GM12878 (cell line): ENCODE measurements at regions not wholly inside any gene's neighbourhood (a gene's known extent, or its start where the extent isn't known, plus 50 kb on each side); places are given as distances from the start of the nearest gene placed in this dataset.

ENCODE experiments used
- ATAC-seq: fragments of 200-7000 bp; cut with Tn5 transposase; 3 replicates; pipeline ENCODE4 v1.9.1; 2020; ENCODE audit warnings: mild to moderate bottlenecking, moderate library complexity
- BruUV-seq: library from RNA; stranded (reverse); fragments of 400-500 nt; replicated peaks from 2 replicates; lab custom pipeline; 2021; lab: Mats Ljungman, UMichigan
- CTCF ChIA-PET: fragments of 300-600 bp; sonication (Branson Sonifier 250); formaldehyde crosslinking; extraction: SDS; loops from one replicate; lab custom pipeline; 2021; ENCODE audit warnings: inconsistent platforms; lab: Yijun Ruan, JAX
- POLR2A ChIA-PET: fragments of 350-600 bp; formaldehyde crosslinking; extraction: SDS; loops from one replicate; lab custom pipeline; 2021; ENCODE audit warnings: inconsistent platforms; lab: Charles Lee
- RAD21 ChIA-PET: fragments of 300-600 bp; sonication (Branson Sonifier 250); formaldehyde crosslinking; loops from one replicate; lab custom pipeline; 2023; ENCODE audit warnings: antibody characterized with exemption; ENCODE audit not compliant: unreplicated experiment; lab: Charles Lee
- SMC1A ChIA-PET: fragments of 300-600 bp; sonication (Branson Sonifier 250); formaldehyde crosslinking; loops from one replicate; lab custom pipeline; 2023; ENCODE audit not compliant: unreplicated experiment, uncharacterized antibody; lab: Charles Lee
- DNase-seq: peaks from one replicate; pipeline ENCODE4 v3.0.0-alpha.2; 2011; ENCODE audit warnings: low read depth, low spot score
- FAIRE-seq: peaks from 3 replicates; lab custom pipeline; 2011; peaks lifted over from hg19 to GRCh38; lab: Jason Lieb, UNC
- H2AFZ ChIP-seq: 2 replicates; pipeline ENCODE4 v1.6.0; 2011; ENCODE audit warnings: low read depth, low read length, control low read depth; ENCODE audit not compliant: control insufficient read depth
- H3K27ac ChIP-seq: 2 replicates; pipeline ENCODE4 v1.5.1; 2011; ENCODE audit warnings: control low read depth; ENCODE audit not compliant: control insufficient read depth, insufficient read depth
- H3K27me3 ChIP-seq, 2 experiments: replicated peaks in 1 of 2; 2 replicates each; pipeline versions ENCODE4 v1.6.0 to v1.6.1; 2011; ENCODE audit warnings: low read length in 1 of 2; ENCODE audit not compliant: control insufficient read depth in 2 of 2, insufficient read depth in 2 of 2
- H3K36me3 ChIP-seq, 2 experiments: 2 replicates each; pipeline ENCODE4 v1.5.1; 2011; ENCODE audit warnings: low read length in 1 of 2; ENCODE audit not compliant: control insufficient read depth in 2 of 2, insufficient read depth in 2 of 2
- H3K4me1 ChIP-seq: 2 replicates; pipeline ENCODE4 v1.6.1; 2011; ENCODE audit warnings: mild to moderate bottlenecking, low read length, moderate library complexity, mixed read lengths; ENCODE audit not compliant: control insufficient read depth, insufficient read depth
- H3K4me2 ChIP-seq: 2 replicates; pipeline ENCODE4 v1.6.0; 2011; ENCODE audit warnings: control low read depth; ENCODE audit not compliant: control insufficient read depth, insufficient read depth
- H3K4me3 ChIP-seq: fragments of 200-600 bp; sonication (generic); 2 replicates; pipeline ENCODE4 v1.5.1; 2016
- H3K79me2 ChIP-seq: 2 replicates; pipeline ENCODE4 v1.6.0; 2011; ENCODE audit warnings: low read length; ENCODE audit not compliant: control insufficient read depth, insufficient read depth
- H3K9ac ChIP-seq: 2 replicates; pipeline ENCODE4 v1.8.0; 2011; ENCODE audit warnings: low read length, control low read depth, mixed read lengths; ENCODE audit not compliant: control insufficient read depth, insufficient read depth
- H3K9me3 ChIP-seq: replicated peaks from 3 replicates; pipeline ENCODE4 v1.5.1; 2011; ENCODE audit warnings: mild to moderate bottlenecking, low read length; ENCODE audit not compliant: control insufficient read depth, insufficient read depth
- H4K20me1 ChIP-seq: 2 replicates; pipeline ENCODE4 v1.6.0; 2011; ENCODE audit not compliant: control insufficient read depth, insufficient read depth
- BACH1 ChIP-seq: fragments of 450-650 bp; IDR thresholded peaks from 2 replicates; pipeline ENCODE4 v1.6.1; 2017; ENCODE audit warnings: mild to moderate bottlenecking, borderline replicate concordance
- E4F1 ChIP-seq: fragments of 450-650 bp; IDR thresholded peaks from 2 replicates; pipeline ENCODE4 v1.6.1; 2018; ENCODE audit warnings: borderline replicate concordance, mild to moderate bottlenecking; ENCODE audit not compliant: partially characterized antibody
- KAT2A ChIP-seq: conservative IDR thresholded peaks from 2 replicates; pipeline ENCODE4 v1.6.1; 2011; ENCODE audit warnings: low read depth, low read length; ENCODE audit not compliant: control insufficient read depth
- PAX8 ChIP-seq: fragments of 450-650 bp; IDR thresholded peaks from 2 replicates; pipeline ENCODE4 v1.6.1; 2017; ENCODE audit warnings: mild to moderate bottlenecking, moderate library complexity
- PRDM15 ChIP-seq: fragments of 450-650 bp; formaldehyde crosslinking; IDR thresholded peaks from 2 replicates; pipeline ENCODE4 v1.4.0; 2020; ENCODE audit warnings: mild to moderate bottlenecking, moderate library complexity
- RB1 ChIP-seq: fragments of 450-650 bp; formaldehyde crosslinking; IDR thresholded peaks from 2 replicates; pipeline ENCODE4 v1.6.1; 2017; ENCODE audit warnings: mild to moderate bottlenecking, borderline replicate concordance
- TBL1XR1 ChIP-seq: IDR thresholded peaks from 2 replicates; pipeline ENCODE4 v1.6.1; 2012; ENCODE audit warnings: low read depth, low read length, improper control_type of control experiment
- WGBS: methylation state at CpG from one replicate; pipeline ENCODE4 v1.1.6; 2016; ENCODE audit warnings: low lambda C conversion rate; ENCODE audit not compliant: insufficient replicate concordance, insufficient coverage; ENCODE audit errors: missing lambda C conversion rate; 5-methylcytosine and 5-hydroxymethylcytosine counted together
- in situ Hi-C: fragments of 300-500 bp; cut with MboI; formaldehyde crosslinking; loops from 9 replicates; pipeline ENCODE4 v1.14.3; 2018; ENCODE audit warnings: mixed read lengths
- intact Hi-C: fragments of 100-400 bp; cut with micrococcal nuclease; formaldehyde crosslinking; loops from one replicate; pipeline ENCODE4 v1.14.2; 2022; ENCODE audit not compliant: unreplicated experiment

- no peak for FAIRE-seq
- ATAC-seq: no peak
- H2AFZ ChIP-seq: no peak overlapping the region
- no peaks in the 10 kb centered on the region for H3K36me3 ChIP-seq
- TF ChIP-seq TBL1XR1: no peak
- no peak for TF ChIP-seq PAX8
- no peak for TF ChIP-seq E4F1
- no peak for TF ChIP-seq KAT2A
- TF ChIP-seq RB1: no peak
- TF ChIP-seq BACH1: no peak
- no peak for TF ChIP-seq PRDM15 (CRISPR knock-in tag)
- TF ChIP-seq, all 136 proteins: peak for 0
- intact Hi-C loops: loop anchor here (1.0 to 10.0 kb wide), 5 partner anchors 119 to 699 kb away; no protein-coding TSS in a partner anchor
- Histone ChIP-seq H4K20me1 (no peaks in the 10 kb centered on the region), H3K4me3 (no peak overlapping the region), H3K27ac (no peak overlapping the region), H3K9ac (no peak overlapping the region), H3K79me2 (no peaks in the 10 kb centered on the region), H3K4me1 (no peaks in the 10 kb centered on the region; the same call in 1 of the 2 replicates), H3K27me3 (no peaks in the 10 kb centered on the region), H3K9me3 (peaks cover 1% of the 10 kb centered on the region; the same call in 2 of the 3 replicates), H3K4me2 (no peak overlapping the region)
- in situ Hi-C loops: loop anchor here (5.0 kb wide), 1 partner anchor 656 kb away; no protein-coding TSS in a partner anchor
- ChIA-PET RAD21 (interaction anchor here (0.7 to 3.3 kb wide), 7 partner anchors 9 to 1546 kb away, joined by 3 to 12 read pairs (median 6); no protein-coding TSS in a partner anchor), POLR2A (no interaction called here), SMC1A (interaction anchor here (1.0 to 3.9 kb wide), 4 partner anchors 59 to 667 kb away, joined by 4 to 20 read pairs (median 8); no protein-coding TSS in a partner anchor), CTCF (interaction anchor here (0.8 to 3.5 kb wide), 9 partner anchors 11 to 670 kb away, joined by 3 to 38 read pairs (median 4); no protein-coding TSS in a partner anchor)
- no TSS peak for BruUV-seq
- WGBS: 80% methylated on average over 2 of the region's 2 CpGs
- DNase-seq: no peak
Measured at GRCh38 chr6:134823710-134824034, 126.2 kb downstream of the ALDH8A1 start.
